HG03460 (cell line): ENCODE measurements at regions not wholly inside any gene's neighbourhood (a gene's known extent, or its start where the extent isn't known, plus 50 kb on each side); places are given as distances from the start of the nearest gene placed in this dataset.
"Not testable (repeated sequence)": the region's sequence is repeated elsewhere in the genome, so short reads cannot be mapped to it uniquely, and the experiment has no call there.

Experiments used
- ATAC-seq: cut with Tn5 transposase; IDR thresholded peaks from one replicate; pipeline ENCODE4 v1.9.1; 2021; ENCODE audit not compliant: unreplicated experiment

DNA sequence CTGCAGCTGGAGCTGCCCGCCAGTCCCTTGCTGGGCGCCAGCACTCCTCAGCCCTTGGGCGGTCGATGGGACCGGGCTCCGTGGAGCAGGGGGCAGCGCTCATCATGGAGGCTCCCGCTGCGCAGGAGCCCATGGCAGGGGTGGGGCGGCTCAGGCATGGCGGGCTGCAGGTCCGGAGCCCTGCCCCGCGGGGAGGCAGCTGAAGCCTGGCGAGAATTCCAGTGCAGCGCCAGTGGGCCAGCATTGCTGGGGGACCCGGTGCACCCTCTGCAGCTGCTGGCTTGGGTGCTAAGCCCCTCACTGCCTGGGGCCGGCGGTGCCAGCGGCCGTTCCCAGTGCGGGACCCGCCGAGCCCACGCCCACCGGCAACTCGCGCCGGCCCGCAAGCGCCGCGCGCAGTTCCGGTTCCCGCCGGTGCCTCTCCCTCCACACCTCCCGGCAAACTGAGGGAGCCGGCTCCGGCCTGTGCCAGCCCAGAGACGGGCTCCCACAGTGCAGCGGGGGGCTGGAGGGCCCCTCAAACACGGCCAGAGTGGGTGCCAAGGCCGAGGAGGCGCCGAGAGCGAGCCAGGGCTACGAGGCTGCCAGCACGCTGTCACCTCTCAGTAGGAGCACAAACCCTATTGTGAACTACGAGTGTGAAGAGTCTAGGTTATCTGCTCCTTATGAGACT is 687.1 kb downstream of the PCDH17 start:
- no peak for ATAC-seq

- no peak for ATAC-seq
Measured at GRCh38 chr13:58324161-58324560, 692.6 kb downstream of the PCDH17 start.

DNA sequence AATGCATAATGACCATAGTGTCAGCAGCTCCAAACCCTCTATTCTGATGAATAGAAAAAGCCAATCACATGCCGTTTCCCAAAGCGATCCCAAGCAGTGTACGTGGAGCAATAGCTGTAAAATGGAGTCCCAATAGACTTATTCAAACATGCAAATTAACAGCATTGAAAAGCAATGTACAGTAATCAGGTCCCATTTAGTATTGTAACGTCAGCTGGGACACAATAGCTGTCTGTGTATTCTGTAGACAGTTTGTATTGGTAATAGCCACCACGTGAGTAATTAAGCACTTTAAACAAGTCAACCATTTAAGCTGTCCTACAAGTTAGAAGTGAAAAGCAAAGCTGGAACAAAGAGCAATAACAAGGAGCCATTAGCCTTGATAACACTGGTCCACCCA is 698.2 kb downstream of the PCDH17 start:
- ATAC-seq: no peak

GRCh38 chr13:58340895-58341294 is 709.4 kb downstream of the PCDH17 start:
- ATAC-seq: no peak

DNA sequence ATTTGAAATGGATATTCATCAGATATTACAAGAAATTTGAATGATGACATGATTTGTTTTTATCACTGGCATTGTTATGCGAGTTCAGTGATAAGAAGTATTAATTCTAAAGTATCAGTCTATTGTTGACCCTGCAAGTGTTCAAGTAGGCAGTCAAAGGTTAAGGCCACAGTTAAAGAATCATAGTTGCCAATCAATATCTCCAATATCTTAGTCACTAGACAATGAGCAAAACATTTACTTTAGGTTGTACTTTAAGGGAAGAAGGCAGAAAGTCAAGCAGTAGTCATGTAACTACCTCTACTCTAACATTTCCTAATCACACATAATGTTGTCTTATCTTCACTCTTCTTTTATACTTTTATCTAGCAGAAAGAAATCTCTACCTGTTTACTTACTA is 709.8 kb downstream of the PCDH17 start:
- ATAC-seq: no peak

DNA sequence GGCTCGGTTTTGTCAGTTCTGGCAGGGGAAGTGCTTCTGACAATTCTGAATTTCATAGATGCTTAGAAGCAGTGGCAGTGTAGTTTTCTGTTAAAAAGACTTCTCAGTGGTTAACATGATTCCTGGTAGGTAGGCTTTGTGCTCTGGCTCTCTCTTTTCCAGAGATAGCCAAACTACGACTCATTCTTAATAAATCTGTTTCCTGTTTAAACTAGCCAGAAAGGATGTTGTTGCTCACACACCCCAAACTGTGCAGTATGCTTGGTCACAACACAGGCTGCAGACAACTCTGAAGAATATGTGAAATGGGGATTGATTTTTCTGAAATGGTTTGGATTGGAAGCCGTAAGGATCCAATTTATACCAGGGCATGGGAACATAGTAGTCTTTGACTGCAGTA is 711.5 kb downstream of the PCDH17 start:
- no peak for ATAC-seq

DNA sequence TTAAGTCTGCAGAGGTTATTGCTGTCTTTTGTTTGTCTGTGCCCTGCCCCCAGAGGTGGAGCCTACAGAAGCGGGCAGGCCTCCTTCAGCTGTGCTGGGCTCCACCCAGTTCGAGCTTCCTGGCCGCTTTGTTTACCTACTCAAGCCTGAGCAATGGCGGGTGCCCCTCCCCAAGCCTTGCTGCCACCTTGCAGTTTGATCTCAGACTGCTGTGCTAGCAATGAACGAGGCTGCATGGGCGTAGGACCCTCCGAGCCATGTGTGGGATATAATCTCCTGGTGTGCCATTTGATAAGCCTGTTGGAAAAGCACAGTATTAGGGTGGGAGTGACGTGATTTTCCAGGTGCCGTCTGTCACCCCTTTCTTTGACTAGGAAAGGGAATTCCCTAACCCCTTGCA is 720.6 kb downstream of the PCDH17 start:
- ATAC-seq: not testable (repeated sequence)

GRCh38 chr13:58369936-58370335 is 738.4 kb downstream of the PCDH17 start:
- ATAC-seq: no peak

- no peak for ATAC-seq
Measured at GRCh38 chr13:58376349-58376748, 744.8 kb downstream of the PCDH17 start.

DNA sequence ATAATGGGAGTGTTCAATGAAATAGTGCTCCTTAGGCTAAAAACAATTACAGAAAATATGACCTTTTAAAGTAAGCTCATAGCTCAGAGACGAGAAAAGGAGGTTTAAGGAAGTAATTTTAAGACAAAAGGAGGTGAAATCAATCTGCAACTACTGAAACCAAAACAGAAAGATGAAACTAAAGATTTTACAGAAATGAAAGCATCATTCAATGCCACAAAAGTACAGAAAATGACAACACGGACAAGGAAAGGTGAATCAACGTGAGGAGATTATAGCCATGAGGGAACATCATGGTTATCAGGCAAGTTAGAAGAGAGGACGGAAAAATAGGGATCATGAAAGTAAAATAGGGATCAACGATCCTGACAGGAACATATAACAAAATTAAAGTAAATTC is 745.2 kb downstream of the PCDH17 start:
- peak; percentile 78 for ATAC-seq

DNA sequence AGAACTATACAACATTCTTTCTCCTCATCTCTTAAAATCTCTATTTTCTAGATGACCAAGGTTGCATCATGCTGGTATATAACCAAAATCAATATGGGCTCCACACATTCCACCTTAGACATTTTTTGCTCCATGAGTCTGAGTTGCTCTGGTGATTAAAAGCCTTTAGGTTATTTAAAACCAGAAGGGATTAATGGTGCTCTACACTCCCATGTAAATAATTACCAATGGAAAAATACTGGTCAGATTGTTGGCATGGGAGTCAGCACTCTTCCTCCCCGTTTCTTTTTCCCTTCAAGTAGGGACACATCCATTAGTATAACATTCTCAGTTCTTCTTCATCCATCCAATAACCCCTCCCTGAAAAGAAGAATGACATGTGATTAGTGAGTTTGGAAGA is 747.7 kb downstream of the PCDH17 start:
- ATAC-seq: no peak

DNA sequence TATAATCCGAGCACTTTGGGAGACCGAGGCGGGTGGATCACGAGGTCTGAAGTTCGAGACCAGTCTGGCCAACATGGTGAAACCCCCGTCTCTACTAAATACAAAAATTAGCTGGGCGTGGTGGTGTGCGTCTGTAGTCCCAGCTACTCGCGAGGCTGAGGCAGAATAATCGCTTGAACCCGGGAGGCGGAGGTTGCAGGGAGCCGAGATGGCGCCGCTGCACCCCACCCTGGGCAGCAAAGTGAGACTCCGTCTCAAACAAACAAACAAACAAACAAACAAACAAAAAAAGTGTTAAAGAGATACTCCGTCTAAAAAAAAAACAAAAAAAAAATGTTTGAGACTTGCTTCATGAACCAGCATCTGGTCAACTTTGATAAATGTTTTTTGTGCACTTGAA is 753.8 kb downstream of the PCDH17 start:
- ATAC-seq: not testable (repeated sequence)

- no peak for ATAC-seq
Measured at GRCh38 chr13:58397596-58398387, 766.2 kb downstream of the PCDH17 start.

DNA sequence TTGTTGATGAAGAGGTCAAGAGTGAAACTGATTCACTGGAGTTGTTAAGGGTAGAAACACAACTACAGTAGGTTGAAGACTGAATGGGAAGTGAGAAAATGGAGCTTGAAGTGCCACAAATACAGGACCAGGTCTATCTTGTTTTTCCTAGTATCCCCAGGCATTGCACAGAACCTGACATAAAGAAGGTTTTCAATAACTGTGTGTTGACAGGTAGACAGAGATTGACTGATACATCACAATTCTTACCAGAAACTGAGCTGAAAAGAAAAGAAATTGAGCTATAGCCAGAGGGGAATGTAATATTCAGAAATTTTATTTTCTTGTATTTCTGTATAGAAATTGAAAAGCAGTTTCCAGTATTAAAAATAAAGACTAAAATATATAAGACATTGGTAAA is 767.7 kb downstream of the PCDH17 start:
- no peak for ATAC-seq

- no peak for ATAC-seq
Measured at GRCh38 chr13:58406545-58406944, 775.0 kb downstream of the PCDH17 start.

DNA sequence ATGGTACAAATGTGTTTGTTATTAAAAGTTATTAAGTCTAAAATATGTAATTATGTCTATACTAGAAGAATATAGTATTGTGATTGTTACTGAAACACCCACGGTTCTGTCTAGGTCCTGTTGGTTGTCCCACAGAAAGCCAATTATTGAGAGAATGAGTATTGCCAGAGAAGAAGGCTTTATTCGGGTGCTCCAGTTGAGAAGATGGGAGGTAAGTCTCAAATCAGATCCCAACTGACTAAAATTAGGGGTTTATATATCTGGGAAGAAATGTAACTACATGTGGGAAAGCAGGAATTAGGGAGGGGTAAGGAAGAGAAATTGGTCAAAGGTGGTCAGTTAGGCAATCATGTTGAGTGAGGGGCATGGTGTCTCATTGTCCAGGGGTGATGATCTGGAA is 798.4 kb downstream of the PCDH17 start:
- no peak for ATAC-seq

GRCh38 chr13:58434943-58435342 is 803.4 kb downstream of the PCDH17 start:
- no peak for ATAC-seq

GRCh38 chr13:58437427-58437826 is 805.9 kb downstream of the PCDH17 start:
- no peak for ATAC-seq

DNA sequence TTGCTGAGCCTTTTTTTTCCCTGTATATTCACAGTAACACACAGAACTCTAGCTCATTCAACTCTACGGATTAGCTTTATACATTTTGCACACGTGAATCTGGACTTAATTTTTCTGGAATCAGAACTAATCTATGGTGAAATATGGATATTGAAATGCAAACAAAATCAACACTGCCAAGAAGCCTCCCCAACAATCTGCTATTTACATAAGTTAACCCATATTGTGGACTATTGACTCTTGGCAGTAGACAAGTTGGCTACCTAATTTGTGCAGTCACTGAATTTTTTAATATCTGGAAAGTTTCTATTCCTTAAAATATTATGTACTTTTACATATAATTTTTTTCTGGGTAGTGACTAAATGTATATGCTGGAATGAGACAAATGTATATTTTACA is 815.4 kb downstream of the PCDH17 start:
- no peak for ATAC-seq

DNA sequence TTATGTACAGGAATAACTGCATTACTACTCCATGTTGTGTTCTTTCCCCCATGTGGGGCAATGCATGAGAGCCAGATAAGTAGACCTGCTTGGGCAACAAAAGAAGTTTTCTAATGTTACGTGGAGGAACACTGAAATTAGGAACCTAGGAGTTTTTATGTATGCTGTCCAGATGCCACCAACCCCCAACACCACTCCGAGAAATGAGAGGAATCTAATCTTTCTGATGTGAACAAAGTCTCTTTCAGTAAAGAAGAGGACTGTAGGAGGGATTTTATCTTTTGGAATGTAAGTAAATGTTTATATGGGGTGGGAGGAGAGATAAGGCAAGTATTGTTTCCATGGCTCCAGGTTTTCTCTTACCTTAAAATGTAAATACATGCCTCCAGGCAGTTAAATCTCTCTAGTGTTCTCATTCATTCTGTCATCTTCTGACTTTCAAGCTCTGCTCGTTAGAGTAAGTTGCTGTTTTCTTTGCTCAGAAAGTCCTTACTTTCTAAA is 820.6 kb downstream of the PCDH17 start:
- no peak for ATAC-seq

DNA sequence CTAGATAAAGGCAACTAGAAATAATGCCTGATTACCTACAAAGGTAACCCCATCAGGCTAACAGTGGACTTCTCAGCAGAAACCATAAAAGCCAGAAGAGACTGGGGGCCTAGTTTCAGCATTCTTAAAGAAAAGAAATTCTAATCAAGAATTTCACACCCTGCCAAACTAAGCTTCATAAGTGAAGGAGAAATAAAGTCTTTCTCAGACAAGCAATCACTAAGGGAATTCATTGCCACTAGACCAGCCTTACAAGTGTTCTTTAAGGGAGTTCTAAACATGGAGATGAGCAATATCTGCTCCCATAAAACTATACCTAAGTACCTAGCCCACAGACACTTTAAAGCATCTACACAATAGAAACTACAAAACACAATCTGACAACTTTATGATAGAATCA is 823.5 kb downstream of the PCDH17 start:
- ATAC-seq: no peak

DNA sequence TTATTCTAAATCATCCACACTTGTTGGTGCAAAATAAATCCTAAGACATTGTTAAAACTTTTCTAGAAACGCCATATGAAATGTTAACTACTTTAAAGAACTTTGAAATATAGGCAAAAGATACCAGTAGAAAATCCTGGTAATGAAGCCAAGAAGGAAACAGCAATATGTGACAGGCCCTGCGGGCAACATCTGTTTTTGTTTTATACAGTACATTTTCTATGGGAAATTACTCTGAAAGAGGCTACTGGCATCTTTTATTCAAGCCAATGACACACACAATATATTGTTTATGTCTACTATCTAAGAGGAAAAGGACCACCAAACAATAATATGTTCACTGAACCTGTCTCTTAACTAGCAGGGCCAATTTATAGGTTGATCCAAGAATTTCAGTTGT is 829.7 kb downstream of the PCDH17 start:
- no peak for ATAC-seq
